Lower leg skin (tissue), 4 donors: ENCODE measurements at regions not wholly inside any gene's neighbourhood (a gene's known extent, or its start where the extent isn't known, plus 50 kb on each side); places are given as distances from the start of the nearest gene placed in this dataset.

Experiments used
- DNase-seq, 2 donors: peaks; one replicate each; pipeline ENCODE4 v3.0.0-alpha.2; 2019; ENCODE audit warnings: low spot score in 2 of 2
- H3K4me3 ChIP-seq: fragments of 200-600 bp; sonication (generic); 2 replicates; pipeline ENCODE4 v1.5.1; 2017; ENCODE audit warnings: mild to moderate bottlenecking, low read depth; ENCODE audit not compliant: poor library complexity, severe bottlenecking
- POLR2A ChIP-seq, 2 donors: fragments of 450-650 bp; IDR thresholded peaks; one replicate each; pipeline ENCODE4 v1.6.1; 2016 to 2017; ENCODE audit warnings: antibody characterized with exemption in 2 of 2, mild to moderate bottlenecking in 1 of 2, moderate library complexity in 1 of 2
- WGBS, 2 donors: methylation state at CpG; one replicate each; pipeline ENCODE4 v1.1.5; 2018; 5-methylcytosine and 5-hydroxymethylcytosine counted together
- intact Hi-C: fragments of 100-400 bp; cut with DNase I; formaldehyde crosslinking; loops from one replicate; pipeline ENCODE4 v1.15.0; 2023; ENCODE audit warnings: low total_unique reads
- TF ChIP-seq, protein P1 (sequence below), 3 donors: fragments of 450-650 bp; IDR thresholded peaks; one replicate each; pipeline ENCODE4 v1.5.1; 2016; ENCODE audit warnings: antibody characterized with exemption in 3 of 3, mild to moderate bottlenecking in 3 of 3, moderate library complexity in 2 of 3

DNA sequence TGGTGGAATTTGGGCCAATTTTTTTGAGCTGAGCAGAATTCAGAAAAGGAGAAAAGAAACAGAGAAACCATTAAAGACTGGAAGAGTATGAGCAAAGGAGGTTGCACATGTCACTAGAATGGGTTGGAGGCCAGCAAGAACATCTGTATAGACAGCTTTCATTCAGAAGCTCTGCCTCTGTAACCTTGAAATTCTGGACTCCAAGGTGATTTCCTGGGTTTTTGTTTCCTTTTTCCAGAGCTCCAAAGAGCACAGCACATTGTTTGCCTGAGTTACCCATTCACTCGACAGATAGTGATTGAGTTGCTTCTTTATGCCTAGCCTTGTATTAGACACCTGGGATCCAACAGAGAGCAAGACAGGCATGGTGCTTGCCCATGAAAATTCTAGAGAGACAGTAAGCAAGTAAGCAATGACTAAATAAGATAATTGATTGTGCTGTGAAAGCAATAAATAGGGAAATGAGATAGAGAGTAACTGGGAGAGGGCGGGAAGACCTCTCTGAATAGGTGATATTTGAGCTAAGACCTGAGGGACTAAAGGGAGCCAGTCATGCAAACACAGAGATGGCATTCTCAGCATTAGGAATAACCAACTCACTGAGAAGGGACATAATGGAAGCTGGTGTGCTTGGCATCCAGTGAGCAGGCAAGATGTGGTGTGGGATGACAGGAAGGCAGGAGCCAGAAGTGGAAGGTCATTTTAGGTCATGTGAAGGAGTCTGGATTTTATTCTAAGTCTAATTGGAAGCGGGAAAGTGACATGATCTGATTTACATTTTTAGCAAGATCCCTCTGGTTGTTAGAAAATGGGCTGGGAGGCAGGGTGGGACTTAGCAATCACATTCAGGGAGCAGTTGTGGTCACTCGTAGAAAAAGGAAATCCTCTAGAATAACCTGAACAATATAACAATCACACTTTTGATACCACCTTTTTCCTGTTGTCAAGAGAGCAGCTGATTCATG lies 197.5 kb downstream of the HS3ST3A1 start:
- no peak for TF ChIP-seq POLR2A (IDR thresholded peaks at IDR 0.05)
- TF ChIP-seq, protein P1, sequence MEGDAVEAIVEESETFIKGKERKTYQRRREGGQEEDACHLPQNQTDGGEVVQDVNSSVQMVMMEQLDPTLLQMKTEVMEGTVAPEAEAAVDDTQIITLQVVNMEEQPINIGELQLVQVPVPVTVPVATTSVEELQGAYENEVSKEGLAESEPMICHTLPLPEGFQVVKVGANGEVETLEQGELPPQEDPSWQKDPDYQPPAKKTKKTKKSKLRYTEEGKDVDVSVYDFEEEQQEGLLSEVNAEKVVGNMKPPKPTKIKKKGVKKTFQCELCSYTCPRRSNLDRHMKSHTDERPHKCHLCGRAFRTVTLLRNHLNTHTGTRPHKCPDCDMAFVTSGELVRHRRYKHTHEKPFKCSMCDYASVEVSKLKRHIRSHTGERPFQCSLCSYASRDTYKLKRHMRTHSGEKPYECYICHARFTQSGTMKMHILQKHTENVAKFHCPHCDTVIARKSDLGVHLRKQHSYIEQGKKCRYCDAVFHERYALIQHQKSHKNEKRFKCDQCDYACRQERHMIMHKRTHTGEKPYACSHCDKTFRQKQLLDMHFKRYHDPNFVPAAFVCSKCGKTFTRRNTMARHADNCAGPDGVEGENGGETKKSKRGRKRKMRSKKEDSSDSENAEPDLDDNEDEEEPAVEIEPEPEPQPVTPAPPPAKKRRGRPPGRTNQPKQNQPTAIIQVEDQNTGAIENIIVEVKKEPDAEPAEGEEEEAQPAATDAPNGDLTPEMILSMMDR (IDR thresholded peaks at IDR 0.05), result no peak
- 51 to 61% methylated on average over 4 of the region's 4 CpGs for WGBS, 2 donors
- intact Hi-C loops, result no loop called here
- DNase-seq, result no peak
- no peak overlapping the region for H3K4me3 ChIP-seq

DNA sequence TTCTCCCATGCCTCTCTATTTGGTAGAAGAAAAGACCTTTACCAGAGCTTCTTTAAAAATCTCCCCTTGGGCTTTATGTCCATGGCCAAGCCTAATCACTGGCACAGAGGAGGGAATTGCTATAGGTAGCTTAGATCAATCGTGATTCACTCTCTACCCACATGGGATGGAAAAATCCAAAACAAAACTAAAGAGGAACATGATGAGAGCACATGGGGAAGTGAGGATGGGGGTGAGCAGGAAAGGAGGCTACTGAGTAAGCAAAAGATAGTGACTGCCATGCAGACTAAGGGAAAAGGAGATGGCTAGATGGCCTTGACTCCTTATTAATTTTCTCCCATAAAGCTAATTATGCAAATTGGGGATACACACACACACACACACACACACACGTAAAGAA lies 201.2 kb downstream of the HS3ST3A1 start:
- intact Hi-C loops, result no loop called here
- H3K4me3 ChIP-seq, result no peak overlapping the region
- no peak for DNase-seq
- TF ChIP-seq, protein P1 (IDR thresholded peaks at IDR 0.05), result no peak
- TF ChIP-seq POLR2A (IDR thresholded peaks at IDR 0.05), result no peak
- WGBS, 2 donors, result 78 to 79% methylated on average over 2 of the region's 2 CpGs

DNA sequence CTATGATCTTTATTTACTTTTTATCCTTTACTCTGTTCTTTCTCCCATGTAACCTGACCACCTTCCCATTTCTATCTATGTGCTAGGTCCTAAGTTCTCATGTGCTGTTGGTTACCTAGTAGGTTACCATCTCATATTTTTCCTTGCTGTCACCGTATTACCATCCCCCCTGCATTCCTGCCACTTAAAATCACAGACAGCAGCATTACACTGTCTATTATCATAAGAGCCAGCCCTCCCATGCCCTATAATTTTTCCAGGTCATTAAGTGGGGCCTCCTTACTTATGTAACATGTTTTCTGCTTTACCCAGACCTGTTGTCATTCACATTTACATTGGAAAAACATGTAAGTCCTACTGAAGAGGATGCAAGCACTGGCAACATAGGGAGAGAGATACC lies 202.9 kb downstream of the HS3ST3A1 start:
- no peak for DNase-seq
- no peak overlapping the region for H3K4me3 ChIP-seq
- TF ChIP-seq POLR2A (IDR thresholded peaks at IDR 0.05), result no peak
- TF ChIP-seq, protein P1 (IDR thresholded peaks at IDR 0.05), result no peak
- WGBS, 2 donors, result 79% methylated on average over 1 of the region's 1 CpG
- intact Hi-C loops, result no loop called here

DNA sequence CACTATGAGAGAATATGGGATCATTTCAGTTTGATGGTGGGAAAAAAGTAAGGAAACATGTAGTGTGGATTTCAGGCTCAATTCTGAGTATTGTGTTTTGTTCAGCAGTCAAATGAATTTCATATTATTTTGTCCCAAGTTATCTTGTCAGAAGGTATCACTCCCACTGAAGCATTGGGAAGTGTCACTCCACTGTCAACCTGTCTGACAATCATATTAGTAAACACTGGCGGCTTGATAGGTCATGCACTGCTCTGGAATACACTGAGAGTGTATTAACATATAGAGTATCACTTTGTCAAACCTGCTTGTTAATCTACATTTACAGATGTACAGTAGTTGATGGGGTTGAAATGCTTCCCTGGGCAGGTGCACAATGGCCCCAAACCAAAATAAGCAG lies 203.6 kb downstream of the HS3ST3A1 start:
- WGBS, 2 donors, result 91 to 100% methylated on average over 1 of the region's 1 CpG
- DNase-seq, result no peak
- H3K4me3 ChIP-seq, result no peak overlapping the region
- intact Hi-C loops, result no loop called here
- TF ChIP-seq, protein P1 (IDR thresholded peaks at IDR 0.05), result no peak
- no peak for TF ChIP-seq POLR2A (IDR thresholded peaks at IDR 0.05)

DNA sequence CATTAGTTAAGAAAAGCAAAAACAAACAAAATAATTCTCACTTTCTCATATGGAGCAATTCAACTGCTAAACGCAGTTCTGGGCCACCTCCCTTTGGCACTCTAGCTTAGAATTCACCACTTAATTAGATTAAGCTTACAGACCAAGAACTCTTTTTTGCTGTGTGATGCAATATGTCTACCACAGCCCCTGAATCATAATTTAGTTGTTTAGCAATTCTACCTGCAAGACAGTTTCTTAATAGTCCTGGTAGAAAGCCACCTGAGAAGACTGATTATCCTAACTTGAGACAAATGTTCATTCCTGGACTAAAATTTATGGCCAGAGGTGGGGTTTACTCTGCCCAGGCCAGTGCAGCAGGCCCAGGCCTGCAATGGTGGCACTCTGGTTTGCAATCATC lies 205.9 kb downstream of the HS3ST3A1 start:
- DNase-seq, result no peak
- H3K4me3 ChIP-seq, result no peak overlapping the region
- intact Hi-C loops, result no loop called here
- WGBS, 2 donors, result 23 to 28% methylated on average over 1 of the region's 1 CpG
- TF ChIP-seq, protein P1 (IDR thresholded peaks at IDR 0.05), result no peak
- TF ChIP-seq POLR2A (IDR thresholded peaks at IDR 0.05), result no peak
